AG04450 (cell line): ENCODE measurements at regions not wholly inside any gene's neighbourhood (a gene's known extent, or its start where the extent isn't known, plus 50 kb on each side); places are given as distances from the start of the nearest gene placed in this dataset.

Experiments
- CTCF ChIA-PET: fragments of 300-600, 350-600 bp; formaldehyde crosslinking; extraction: SDS; loops from one replicate; lab custom pipeline; 2022; ENCODE audit warnings: antibody characterized with exemption, inconsistent platforms; lab: Charles Lee
- POLR2A ChIA-PET: fragments of 350-600 bp; formaldehyde crosslinking; extraction: SDS; loops from one replicate; lab custom pipeline; 2021; ENCODE audit warnings: antibody characterized with exemption, inconsistent platforms; lab: Yijun Ruan, JAX
- DNase-seq: peaks from one replicate; pipeline ENCODE4 v3.0.0-alpha.2; 2011; ENCODE audit warnings: low read depth, low spot score
- H3K27ac ChIP-seq: one replicate; pipeline ENCODE4 v1.5.1; 2012; ENCODE audit warnings: low read depth, low read length, control low read depth
- H3K27me3 ChIP-seq: one replicate; pipeline ENCODE4 v1.6.0; 2012; ENCODE audit warnings: low read length; ENCODE audit not compliant: control insufficient read depth, insufficient read depth
- H3K4me3 ChIP-seq: 2 replicates; pipeline ENCODE4 v1.5.1; 2011; ENCODE audit warnings: mild to moderate bottlenecking, low read depth, low read length, control low read depth
- H3K9me3 ChIP-seq: 2 replicates; pipeline ENCODE4 v1.5.1; 2012; ENCODE audit warnings: low read length; ENCODE audit not compliant: control insufficient read depth, insufficient read depth
- TF ChIP-seq, protein P1 (sequence below): IDR thresholded peaks from 2 replicates; pipeline ENCODE4 v1.5.1; 2011; ENCODE audit warnings: low read depth, low read length, control low read depth, inconsistent platforms

DNA sequence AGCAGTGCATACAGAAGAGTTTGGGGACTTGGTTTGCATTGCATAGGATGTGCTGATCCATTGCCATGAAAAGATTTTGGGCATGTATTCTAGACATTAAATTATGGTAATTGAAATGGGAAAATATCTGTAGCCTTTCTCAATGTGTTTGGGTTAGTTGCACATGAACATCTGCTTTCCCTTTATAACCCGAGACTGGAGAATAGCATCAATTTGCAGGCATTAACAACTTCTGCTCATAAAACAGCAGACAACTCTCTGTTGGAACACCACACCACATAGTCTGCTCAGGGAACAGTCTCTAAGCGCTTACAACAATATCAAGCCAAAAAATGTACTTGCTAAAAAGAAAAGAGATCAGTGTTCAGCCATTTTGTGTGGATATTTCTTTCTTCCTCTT, 1391.1 kb upstream of the LRRTM3 start:
- ChIA-PET CTCF (no interaction called here), POLR2A (no interaction called here)
- Histone ChIP-seq H3K27me3 (no peaks in the 10 kb centered on the region), H3K4me3 (no peak overlapping the region), H3K9me3 (no peaks in the 10 kb centered on the region), H3K27ac (no peak overlapping the region)
- TF ChIP-seq, protein P1, sequence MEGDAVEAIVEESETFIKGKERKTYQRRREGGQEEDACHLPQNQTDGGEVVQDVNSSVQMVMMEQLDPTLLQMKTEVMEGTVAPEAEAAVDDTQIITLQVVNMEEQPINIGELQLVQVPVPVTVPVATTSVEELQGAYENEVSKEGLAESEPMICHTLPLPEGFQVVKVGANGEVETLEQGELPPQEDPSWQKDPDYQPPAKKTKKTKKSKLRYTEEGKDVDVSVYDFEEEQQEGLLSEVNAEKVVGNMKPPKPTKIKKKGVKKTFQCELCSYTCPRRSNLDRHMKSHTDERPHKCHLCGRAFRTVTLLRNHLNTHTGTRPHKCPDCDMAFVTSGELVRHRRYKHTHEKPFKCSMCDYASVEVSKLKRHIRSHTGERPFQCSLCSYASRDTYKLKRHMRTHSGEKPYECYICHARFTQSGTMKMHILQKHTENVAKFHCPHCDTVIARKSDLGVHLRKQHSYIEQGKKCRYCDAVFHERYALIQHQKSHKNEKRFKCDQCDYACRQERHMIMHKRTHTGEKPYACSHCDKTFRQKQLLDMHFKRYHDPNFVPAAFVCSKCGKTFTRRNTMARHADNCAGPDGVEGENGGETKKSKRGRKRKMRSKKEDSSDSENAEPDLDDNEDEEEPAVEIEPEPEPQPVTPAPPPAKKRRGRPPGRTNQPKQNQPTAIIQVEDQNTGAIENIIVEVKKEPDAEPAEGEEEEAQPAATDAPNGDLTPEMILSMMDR, result no peak
- no peak for DNase-seq

DNA sequence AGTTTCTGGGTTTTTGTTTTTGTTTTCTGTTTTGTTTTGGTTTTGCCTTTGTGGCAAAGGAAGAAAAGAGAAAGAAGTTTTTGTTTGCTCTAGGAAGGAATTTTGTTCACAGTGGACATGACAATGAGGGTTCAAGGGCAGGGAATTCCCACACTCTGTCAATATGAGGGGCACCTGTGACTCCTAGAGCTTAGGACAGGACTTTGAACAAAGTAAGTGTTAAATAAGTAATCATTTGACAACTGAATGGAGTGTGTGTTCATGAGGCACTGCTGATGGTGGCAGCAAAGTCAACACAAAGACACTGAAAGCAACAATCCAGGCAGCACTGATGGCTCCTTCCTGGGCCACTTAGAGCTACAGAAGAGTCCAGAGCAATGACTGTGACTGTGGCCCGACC, 1381.1 kb upstream of the LRRTM3 start:
- H3K27me3 ChIP-seq, result no peaks in the 10 kb centered on the region
- ChIA-PET POLR2A (no interaction called here), CTCF (no interaction called here)
- H3K4me3 ChIP-seq, result no peak overlapping the region
- TF ChIP-seq, protein P1, result no peak
- H3K27ac ChIP-seq, result no peak overlapping the region
- H3K9me3 ChIP-seq, result no peaks in the 10 kb centered on the region
- no peak for DNase-seq

DNA sequence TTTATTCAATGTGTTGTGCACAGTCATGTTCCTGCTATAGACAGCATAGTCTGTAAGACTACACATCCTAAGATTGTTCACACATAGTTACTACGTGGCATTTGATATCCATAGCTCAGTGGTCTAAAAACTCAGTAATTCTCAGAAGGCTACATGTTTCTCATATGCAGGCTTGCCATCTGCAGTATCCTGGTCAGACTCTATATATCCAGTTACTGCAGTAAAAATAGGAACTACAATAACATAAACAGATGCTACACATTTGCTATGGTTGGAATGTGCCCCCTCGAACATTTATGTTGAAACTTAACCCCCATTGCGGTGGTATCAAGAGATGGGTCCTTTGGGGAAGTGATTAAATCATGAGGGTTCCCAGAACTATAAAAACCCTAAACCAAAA, 1377.8 kb upstream of the LRRTM3 start:
- no peak for DNase-seq
- H3K27ac ChIP-seq, result no peak overlapping the region
- POLR2A ChIA-PET, result no interaction called here
- TF ChIP-seq, protein P1, result no peak
- H3K27me3 ChIP-seq, result no peaks in the 10 kb centered on the region
- CTCF ChIA-PET, result interaction anchor here (0.6 kb wide), 1 partner anchor 8 kb away, joined by 6 read pairs; no protein-coding TSS in a partner anchor
- H3K4me3 ChIP-seq, result no peak overlapping the region
- H3K9me3 ChIP-seq, result no peaks in the 10 kb centered on the region

DNA sequence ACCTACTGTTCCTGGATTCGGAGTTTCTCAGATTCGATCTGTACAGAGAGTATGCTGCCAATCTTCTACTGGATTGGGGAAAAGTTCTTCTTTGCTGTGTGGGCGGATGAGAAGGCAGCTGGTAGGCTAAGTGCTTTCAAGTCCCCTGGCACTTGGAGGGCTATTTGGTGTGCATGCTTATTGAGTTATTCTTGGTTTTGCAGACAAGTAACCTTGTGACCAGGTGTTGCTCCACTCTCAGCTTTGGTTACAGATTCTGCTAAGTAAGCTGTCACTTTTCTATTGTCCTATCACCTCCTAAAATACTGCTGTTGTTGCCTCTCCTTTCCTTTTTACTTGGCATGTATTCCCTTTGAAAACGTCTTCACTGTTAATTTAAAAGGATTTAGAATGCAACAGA, 1375.1 kb upstream of the LRRTM3 start:
- TF ChIP-seq, protein P1, result no peak
- Histone ChIP-seq H3K27me3 (no peaks in the 10 kb centered on the region), H3K9me3 (no peaks in the 10 kb centered on the region), H3K4me3 (no peak overlapping the region), H3K27ac (no peak overlapping the region)
- ChIA-PET CTCF (no interaction called here), POLR2A (no interaction called here)
- DNase-seq, result no peak

DNA sequence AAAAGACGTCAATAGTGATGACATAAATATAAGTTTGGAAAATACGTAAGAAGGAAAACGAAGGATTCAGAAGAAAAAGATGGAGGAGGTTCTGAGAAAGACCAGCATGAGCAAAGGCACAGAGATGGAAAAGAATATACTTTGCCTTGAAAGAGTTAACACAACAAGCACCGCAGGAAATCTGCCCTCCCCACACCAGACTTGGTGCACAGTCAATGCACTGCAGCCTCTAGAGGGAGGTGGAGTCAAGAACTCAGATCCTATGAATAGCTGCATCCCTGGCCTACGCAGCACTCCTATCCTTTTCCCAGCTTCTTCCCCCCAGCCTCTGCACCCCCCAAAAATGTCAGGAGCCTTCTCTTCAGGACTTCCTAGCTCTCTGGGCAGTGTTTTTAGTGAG, 1370.6 kb upstream of the LRRTM3 start:
- TF ChIP-seq, protein P1, result no peak
- Histone ChIP-seq H3K4me3 (no peak overlapping the region), H3K9me3 (no peaks in the 10 kb centered on the region), H3K27me3 (no peaks in the 10 kb centered on the region), H3K27ac (no peak overlapping the region)
- CTCF ChIA-PET, result no interaction called here
- POLR2A ChIA-PET, result no interaction called here
- no peak for DNase-seq
